ENCODE measurements at regions not wholly inside any gene's neighbourhood (a gene's known extent, or its start where the extent isn't known, plus 50 kb on each side); places are given as distances from the start of the nearest gene placed in this dataset.
A peak's percentile ranks its signal among the peaks of the same experiment; 100 is the strongest.
"Not testable (repeated sequence)": the region's sequence is repeated elsewhere in the genome, so short reads cannot be mapped to it uniquely, and the experiment has no call there.

DNA sequence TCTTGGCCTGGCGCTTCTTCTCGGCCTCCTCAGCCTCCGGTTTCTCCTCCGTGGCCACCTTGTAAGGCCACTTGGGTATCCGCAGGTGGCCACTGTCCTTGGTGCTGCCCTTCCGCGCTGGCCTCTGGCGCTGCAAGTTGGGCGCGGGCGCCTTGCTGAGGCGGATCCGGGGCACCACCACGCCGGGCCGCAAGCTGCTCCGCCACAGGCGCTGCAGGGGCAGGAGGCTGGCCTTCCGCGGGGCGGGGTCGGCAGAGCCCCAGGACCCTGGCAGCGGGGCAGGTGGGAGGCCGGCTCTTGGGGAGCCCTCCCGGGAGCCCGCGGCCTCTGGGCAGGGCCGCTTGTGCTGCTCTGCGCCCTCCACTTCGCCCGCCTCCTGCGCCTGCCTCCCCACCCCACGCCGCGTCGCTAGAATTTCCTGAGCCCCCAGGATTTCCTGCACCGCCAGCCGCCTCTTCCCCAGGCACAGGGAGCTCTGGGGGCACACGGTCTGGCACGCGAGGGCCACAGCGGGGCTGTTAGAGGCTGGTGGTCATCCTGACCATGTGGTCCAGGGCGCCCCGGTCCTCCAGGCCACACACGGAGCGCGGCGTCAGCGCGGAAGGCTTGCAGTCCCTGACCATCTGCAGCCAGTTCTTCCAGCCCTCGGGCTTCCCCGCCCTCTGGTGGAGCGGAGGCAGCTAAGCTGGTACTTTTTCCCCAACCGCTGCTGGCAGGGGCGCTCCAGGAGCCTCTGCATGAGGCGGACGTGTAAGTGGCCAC lies 60.1 kb upstream of the OR4C13 start:
- H3K9me3 Mint-ChIP-seq: peaks cover 16 to 49% (median 25%) of the 10 kb centered on the region in 7 donors
- 33% methylated on average over 50 of the region's 57 CpGs for WGBS (ENCODE audit: insufficient coverage)
- H3K27ac ChIP-seq (ENCODE audit: low read depth in 1 of 2, low read length in 2 of 2); DNase-seq; H3K4me2 ChIP-seq (replicated peaks; ENCODE audit: extremely low read depth, low read length, poor library complexity, severe bottlenecking); H3K4me3 ChIP-seq (replicated peaks in 1 of 3; ENCODE audit: low read depth in 2 of 3, low read length in 3 of 3); intact Hi-C loops (cut with micrococcal nuclease); H3K4me3 Mint-ChIP-seq; H3K4me1 Mint-ChIP-seq; H2AFZ ChIP-seq (ENCODE audit: insufficient read depth, low read depth, low read length, poor library complexity, severe bottlenecking); H3K4me1 ChIP-seq (ENCODE audit: control insufficient read depth in 1 of 2, insufficient read depth in 2 of 2, low read length in 2 of 2); H4K20me1 ChIP-seq (ENCODE audit: insufficient read depth, low read length); H3K27me3 ChIP-seq (ENCODE audit: control insufficient read depth in 2 of 2, insufficient read depth in 2 of 2, low read length in 2 of 2); H3K36me3 ChIP-seq (replicated peaks in 1 of 2; ENCODE audit: control insufficient read depth in 1 of 2, insufficient read depth in 2 of 2, low read length in 2 of 2); H3K79me2 ChIP-seq (ENCODE audit: insufficient read depth, low read length); H3K27me3 Mint-ChIP-seq (ENCODE audit: low read depth in 3 of 3); H3K36me3 Mint-ChIP-seq; H3K9ac ChIP-seq (ENCODE audit: insufficient read depth, low read length, poor library complexity, severe bottlenecking): not testable (repeated sequence)
- H3K9me3 ChIP-seq (replicated peaks in 1 of 2; ENCODE audit: control insufficient read depth in 1 of 2, insufficient read depth in 1 of 2, low read length in 2 of 2): peaks cover 27 to 47% of the 10 kb centered on the region in 2 donors
- H3K27ac Mint-ChIP-seq: peak overlapping the region in 1 of 7 donors; percentile 11

DNA sequence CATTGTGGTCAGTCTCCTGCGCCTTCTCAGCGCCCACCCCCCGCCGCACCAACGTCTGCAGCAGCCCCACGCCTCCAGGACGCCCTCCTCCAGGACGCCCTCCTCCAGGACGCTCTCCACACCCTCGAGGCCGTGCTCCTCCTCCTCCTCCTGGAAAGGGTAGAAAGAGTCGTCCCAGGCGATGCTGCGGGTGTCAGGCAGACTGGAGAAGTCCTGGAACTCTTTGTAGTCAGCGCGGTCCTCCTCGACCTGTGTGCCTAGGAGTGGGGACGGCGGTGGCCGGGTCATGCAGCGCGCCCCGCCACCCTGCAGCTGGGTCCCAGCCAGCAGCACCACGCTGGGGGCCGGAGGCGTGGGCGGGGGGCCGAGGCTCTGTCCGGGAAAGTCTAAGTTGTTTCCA lies 58.7 kb upstream of the OR4C13 start:
- peaks cover 28 to 35% of the 10 kb centered on the region in 2 donors for H3K9me3 ChIP-seq (replicated peaks in 1 of 2; ENCODE audit: control insufficient read depth in 1 of 2, insufficient read depth in 1 of 2, low read length in 2 of 2)
- H3K79me2 ChIP-seq (ENCODE audit: insufficient read depth, low read length); H3K9ac ChIP-seq (ENCODE audit: insufficient read depth, low read length, poor library complexity, severe bottlenecking); intact Hi-C loops (cut with micrococcal nuclease); DNase-seq; H3K27me3 Mint-ChIP-seq (ENCODE audit: low read depth in 3 of 3); H3K4me3 Mint-ChIP-seq; H3K36me3 Mint-ChIP-seq; H3K4me1 ChIP-seq (ENCODE audit: control insufficient read depth in 1 of 2, insufficient read depth in 2 of 2, low read length in 2 of 2); H3K27ac Mint-ChIP-seq; H2AFZ ChIP-seq (ENCODE audit: insufficient read depth, low read depth, low read length, poor library complexity, severe bottlenecking); H3K4me3 ChIP-seq (replicated peaks in 1 of 3; ENCODE audit: low read depth in 2 of 3, low read length in 3 of 3); H3K27me3 ChIP-seq (ENCODE audit: control insufficient read depth in 2 of 2, insufficient read depth in 2 of 2, low read length in 2 of 2); H3K4me1 Mint-ChIP-seq; H3K36me3 ChIP-seq (replicated peaks in 1 of 2; ENCODE audit: control insufficient read depth in 1 of 2, insufficient read depth in 2 of 2, low read length in 2 of 2); H3K4me2 ChIP-seq (replicated peaks; ENCODE audit: extremely low read depth, low read length, poor library complexity, severe bottlenecking); H4K20me1 ChIP-seq (ENCODE audit: insufficient read depth, low read length); H3K27ac ChIP-seq (ENCODE audit: low read depth in 1 of 2, low read length in 2 of 2): not testable (repeated sequence)
- 98% methylated on average over 10 of the region's 29 CpGs for WGBS (ENCODE audit: insufficient coverage)
- peaks cover 11 to 37% (median 24%) of the 10 kb centered on the region in 7 donors for H3K9me3 Mint-ChIP-seq
